HG03064 (cell line): ENCODE measurements at regions not wholly inside any gene's neighbourhood (a gene's known extent, or its start where the extent isn't known, plus 50 kb on each side); places are given as distances from the start of the nearest gene placed in this dataset.

Experiments used
- ATAC-seq: cut with Tn5 transposase; IDR thresholded peaks from one replicate; pipeline ENCODE4 v1.9.1; 2021; ENCODE audit warnings: low read depth; ENCODE audit not compliant: unreplicated experiment

GRCh38 chr16:76885776-76886537 is 305.0 kb upstream of the MON1B start:
- no peak for ATAC-seq

DNA sequence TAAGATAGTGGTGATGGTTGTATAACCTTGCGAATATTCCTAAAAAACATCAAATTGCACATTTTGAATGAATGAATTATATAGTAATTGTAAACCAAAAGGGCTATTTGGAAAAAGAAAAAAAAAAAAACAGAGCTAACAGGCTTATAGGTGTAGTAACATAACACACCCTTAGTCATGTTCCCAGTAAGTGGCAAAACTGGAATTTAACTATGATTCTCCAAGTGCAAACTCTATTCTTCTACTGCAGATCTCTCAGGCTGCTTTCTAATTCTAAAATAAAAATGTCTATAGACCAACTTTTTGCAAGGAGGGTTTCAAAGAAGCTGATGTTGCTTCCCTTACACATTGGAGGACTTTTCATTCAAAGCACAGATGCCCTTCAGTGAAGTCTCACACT is 293.2 kb upstream of the MON1B start:
- ATAC-seq: no peak

DNA sequence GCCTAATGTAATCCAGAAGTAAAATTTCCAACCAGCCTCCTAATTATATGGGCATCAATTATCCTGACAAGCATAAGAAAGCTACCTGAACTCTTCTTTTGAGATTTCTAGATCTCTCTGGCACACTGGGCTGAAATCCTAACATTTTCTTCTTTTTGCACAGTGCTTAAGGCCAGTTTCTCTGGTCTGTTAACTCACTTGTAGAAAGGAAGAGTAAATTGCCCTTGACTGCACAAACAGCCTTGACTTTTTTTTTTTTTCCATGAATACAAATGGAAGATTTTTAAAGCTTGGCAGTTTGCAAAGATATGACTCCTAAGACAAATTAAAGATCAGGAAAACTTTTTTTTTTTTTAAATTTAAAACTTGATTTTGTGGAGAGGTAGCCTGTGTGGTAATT is 291.2 kb upstream of the MON1B start:
- no peak for ATAC-seq

DNA sequence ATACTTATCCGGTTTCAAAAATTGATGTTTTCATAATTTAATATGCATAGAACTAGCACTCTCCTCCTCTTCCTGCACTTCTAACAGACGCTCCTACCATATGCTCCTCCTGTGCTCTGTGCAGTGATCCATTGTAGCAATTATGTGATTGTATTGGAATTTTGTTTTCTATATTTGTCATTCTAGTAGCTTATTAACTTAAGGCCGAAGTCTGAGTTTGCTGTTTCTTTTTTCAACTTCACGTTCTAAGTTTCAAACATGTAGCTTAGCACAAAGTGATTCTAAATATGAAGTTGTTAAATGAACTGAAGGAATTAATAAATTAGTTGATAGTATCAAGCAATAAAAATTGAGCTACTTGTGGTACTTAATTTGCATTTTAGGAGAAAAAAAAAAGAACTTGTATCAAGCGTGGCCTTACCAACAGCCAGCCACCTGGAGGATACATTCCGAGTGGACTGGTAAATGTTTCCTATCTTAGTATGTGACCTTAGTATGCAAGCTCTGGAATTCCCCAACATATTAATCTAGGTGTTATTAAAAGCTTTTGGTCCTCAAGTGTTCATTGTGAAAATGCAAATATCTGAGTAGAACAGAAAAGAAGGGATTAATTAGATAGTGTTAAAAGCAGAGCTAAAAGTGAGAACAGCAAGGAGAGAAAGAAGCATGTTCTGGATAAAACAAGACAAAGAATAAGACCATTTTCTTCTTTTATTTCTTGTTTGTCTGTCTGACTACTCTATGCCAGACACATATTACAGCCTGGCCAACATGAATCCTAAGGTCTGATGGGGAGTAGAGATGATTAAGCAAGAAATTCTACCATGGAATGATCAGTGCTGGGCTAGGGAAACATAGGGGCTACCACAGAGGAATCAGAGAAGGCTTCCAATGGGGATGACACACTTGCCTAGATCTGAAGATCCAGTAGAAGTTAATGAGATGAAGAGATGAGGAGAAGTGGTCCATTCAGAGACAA is 290.4 kb upstream of the MON1B start:
- no peak for ATAC-seq

DNA sequence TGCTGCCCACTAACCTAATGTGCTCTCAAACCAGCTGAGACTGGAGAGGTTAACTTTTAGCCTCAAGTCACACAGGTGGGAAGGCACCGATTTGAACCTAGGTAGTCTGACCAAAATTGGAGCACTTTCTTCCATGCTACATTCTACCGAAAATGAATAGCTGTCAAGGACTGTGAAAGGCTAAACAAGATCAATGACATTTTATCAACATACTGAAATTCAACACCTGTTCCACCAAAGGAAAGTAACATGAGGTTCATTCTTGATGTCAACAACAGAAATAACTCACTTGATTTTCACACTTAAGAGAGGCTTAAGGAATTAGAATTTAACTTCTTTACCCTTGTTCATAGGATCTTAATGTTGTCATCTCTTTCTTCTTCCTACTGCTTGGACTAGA is 284.4 kb upstream of the MON1B start:
- ATAC-seq: no peak

DNA sequence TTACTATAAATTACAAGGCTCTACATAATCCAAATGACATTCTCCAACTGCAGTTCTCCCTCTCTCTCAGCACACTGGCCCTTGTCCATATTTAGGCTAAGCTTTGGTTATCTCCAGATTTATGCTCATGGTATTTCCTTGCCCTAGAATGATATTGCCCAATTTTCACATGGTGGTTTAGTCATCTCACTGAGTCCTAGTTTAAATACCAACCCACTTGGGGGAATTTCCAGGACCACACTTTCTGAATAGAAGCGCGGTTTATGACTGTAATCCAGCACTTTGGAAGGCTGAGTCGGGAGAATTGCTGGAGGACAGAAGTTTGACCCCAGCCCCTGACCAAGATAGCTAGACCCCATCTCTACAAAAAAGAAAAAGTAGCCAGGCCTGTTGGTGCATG is 280.1 kb upstream of the MON1B start:
- ATAC-seq: no peak

DNA sequence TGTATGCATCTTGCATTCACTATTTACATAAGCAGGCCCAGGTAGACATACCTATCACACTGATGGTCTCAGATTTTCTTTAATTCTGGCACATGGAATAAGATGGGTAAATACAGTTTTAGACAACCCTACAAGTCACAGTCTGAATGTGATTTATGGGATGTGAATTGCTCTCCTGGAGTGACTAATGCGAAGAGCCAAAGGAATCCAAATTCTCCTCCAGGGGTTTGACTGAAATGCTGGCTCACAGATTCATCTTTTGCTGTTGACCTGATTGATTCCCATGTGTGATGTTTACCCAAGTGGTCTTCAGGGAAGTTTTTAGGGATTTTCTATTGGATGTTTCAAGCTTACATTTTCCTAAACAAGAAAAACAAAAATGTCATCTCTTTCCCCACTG is 277.9 kb upstream of the MON1B start:
- ATAC-seq: no peak

DNA sequence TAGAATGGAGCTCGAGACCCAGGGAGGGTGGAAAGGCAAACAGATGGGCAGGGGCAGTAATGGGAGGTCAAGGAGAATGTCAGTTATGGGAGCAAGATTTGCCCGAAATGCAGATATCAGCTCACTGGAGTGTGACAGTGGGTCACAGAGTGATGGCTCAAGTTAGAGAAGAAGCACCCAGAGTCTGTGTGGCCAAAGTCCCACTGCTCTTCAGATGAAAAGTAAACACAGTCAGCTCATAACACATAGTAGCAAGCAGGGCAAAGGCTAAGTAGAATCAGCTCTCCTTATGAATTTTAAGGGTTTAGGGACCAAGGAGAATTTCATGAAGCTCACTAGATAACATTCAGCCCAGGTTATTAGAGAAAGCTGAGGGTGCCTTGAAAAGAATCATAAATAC is 264.9 kb upstream of the MON1B start:
- ATAC-seq: no peak

DNA sequence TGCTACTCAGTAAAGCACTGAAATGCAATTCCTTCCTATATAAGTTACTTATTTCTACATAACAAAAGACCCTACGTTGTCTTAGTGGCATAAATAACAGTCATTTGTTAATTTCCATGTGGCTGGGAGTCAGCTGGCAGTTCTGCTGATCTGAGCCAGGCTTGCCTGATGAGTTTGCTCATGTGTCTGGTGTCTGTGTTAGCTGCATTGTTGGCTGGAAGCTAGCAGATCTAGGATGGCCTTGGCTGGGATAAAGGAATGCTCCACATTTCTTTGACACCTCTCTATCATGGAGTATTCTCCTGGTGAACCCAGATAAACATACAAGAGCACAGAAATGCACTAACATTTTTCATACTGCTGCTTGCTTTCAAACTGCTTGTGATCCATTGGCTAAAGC is 264.4 kb upstream of the MON1B start:
- no peak for ATAC-seq

DNA sequence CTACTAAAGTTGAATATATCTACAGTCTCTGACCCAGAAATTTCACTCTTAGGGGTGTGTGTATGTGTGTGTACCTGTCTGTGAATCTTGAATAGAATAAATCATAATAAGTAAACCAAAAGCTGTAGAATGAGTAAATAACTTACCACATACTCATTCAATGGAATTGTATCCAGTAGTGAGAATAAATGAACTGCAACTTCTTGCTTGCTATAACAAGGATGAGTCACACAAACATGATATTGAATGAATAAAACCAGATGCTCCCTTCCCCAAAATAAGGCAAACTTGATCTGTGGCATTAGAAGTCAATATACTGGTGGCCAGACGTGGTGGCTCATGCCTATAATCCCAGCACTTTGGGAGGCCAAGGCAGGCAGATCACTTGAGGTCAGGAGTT is 259.8 kb upstream of the MON1B start:
- no peak for ATAC-seq

DNA sequence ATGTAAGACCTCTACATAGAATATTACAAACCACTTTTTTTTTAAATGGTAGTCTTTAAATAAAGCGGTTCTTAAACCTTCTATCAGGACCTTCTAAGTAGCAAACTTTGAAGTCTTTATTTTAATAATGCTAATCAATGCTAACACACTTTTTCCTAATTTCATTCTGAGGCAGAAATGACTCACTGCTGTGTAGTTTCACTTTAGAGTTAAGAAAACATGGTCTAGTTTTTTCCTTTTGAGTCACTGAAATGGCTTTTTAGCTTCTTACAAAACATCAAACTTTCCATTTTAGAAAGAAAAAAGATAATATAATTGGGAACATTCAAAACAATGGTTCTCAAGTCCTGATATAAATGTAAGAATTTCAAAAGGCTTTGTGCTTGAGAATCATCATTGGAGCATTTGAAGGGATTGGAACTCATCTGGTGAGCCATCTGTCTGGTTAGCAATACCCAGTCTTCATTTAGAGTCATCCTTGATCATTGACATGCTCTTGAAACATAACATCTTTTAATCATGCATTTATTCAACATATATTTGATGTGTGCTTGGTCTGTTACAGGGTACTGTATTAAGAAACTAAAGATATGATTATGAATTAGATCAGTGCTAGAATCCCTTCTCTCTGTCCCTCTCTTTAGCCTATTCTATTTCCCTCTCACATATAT is 258.3 kb upstream of the MON1B start:
- no peak for ATAC-seq

- ATAC-seq: no peak
Observed at GRCh38 chr16:76940251-76940650, 250.7 kb upstream of the MON1B start.

DNA sequence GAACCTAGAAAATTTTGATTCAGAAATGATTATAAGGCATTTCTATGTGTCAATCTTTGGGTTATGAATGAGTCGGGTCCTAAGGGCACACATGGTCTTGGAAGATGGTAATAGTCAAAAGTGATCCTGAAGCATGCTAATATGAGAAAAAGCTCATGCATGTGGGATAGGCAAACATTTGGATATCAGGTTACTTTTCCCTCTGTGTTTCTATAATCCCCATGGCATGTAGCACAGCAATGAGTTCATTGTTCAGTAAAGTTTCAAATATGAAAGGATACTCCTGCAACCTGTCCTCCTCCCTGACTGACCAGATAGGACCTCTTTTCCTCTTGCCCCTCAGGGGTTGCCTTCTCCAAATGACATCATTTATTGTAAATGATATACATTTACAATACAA is 249.9 kb upstream of the MON1B start:
- ATAC-seq: no peak

- ATAC-seq: no peak
Observed at GRCh38 chr16:76942089-76942488, 248.9 kb upstream of the MON1B start.

DNA sequence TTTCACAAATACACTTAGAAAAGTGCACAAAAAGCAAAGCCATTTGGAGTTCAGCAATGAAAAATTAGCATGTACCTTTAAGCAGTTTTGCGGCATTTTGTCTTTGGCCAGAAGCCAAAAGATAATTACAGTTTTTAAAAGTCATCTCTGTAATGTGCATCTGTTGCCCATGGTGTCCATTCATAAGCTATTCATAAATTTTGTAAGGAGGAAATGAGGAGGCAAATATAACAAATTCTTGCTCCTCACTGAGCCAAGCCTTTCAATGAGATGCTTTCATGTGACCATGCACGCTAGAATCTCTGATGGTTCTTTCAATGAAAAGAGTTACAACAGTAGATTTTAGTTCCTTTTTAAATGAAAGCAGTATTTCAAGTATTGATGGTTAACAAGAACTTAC is 247.1 kb upstream of the MON1B start:
- no peak for ATAC-seq

DNA sequence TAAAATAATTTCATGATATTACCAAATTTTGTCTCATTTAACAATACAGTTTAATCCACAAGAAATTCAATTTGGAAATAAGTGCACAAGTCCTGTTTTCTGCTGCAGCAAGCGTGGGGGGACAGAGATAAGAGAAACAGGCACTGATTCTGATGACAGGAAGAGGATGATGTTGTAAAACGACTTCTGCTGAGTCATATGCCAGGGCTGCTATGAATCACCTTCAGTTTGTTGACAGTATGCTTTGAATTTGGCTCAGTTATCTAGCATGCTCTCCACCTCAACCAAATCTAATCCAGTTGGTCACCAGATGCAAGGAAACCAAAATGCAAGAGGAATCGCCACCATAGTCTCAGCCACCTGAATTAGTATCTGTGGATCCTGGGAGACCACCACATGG is 244.1 kb upstream of the MON1B start:
- ATAC-seq: no peak

DNA sequence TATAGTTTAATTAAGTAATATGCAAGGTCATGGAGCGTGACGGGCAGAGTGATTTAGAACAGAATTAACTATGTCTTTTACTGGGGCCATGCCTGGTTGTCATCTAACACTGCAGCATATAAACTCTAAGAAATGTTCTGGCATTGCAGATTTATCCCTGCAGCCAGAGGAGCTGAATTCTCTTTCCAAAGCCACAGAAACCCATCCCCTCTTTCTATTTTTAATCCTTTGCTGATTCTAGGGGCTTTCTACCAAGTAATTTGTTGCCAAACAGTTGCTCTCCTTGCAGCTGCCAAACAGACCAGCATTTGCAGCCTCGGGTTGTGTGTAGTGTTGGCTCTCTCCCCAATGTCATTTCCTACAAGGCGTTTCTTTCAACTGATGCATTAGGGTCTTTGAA is 243.2 kb upstream of the MON1B start:
- no peak for ATAC-seq

DNA sequence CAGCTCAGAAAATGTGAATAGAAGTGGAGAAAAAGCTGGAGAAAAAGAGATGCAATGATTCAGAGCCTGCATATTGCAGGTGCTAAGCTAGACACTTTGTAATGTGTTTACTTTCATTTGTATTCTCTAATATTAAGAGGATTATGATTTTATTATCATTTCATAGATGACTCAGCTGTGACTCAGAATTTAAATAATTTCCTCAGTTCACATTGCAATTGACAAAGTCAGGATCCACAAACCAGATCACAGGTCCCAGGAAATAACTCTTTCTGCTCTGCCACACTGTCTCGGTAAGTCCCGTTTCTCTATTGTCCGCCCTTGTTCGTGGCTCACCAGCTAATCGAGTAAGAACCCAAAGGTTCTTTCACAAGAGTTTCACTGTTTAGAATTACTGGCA is 235.4 kb upstream of the MON1B start:
- ATAC-seq: no peak

- ATAC-seq: no peak
Observed at GRCh38 chr16:76956394-76956793, 234.6 kb upstream of the MON1B start.

GRCh38 chr16:76956841-76957240 is 234.1 kb upstream of the MON1B start:
- no peak for ATAC-seq

DNA sequence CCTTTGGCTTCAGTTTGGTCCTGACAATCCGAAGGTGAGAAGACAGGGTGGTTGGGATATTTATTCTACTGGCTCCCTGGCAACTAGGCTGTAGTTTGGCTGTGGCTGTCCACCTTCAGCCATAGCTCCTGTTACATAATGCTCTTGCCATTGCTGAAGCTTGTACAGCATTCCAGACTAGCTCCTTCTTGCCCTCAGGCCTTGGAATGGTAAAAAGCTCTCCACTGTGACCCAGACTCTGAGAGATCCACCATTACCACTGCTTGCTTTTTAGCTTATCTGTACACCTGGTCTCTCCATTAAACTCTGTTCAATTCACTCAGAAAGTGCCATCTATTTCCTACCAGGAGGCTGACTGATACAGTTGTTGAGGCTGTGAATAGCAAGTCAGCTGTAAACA is 231.8 kb upstream of the MON1B start:
- ATAC-seq: no peak
